SK-N-SH (cell line): ENCODE measurements at regions not wholly inside any gene's neighbourhood (a gene's known extent, or its start where the extent isn't known, plus 50 kb on each side); places are given as distances from the start of the nearest gene placed in this dataset.

Experiments
- CTCF ChIA-PET: fragments of 300-600, 350-600 bp; formaldehyde crosslinking; extraction: SDS; loops from one replicate; lab custom pipeline; 2021; lab: Yijun Ruan, JAX
- POLR2A ChIA-PET: fragments of 350-600 bp; sonication (Branson Sonifier 250); formaldehyde crosslinking; extraction: SDS; loops from one replicate; lab custom pipeline; 2020; ENCODE audit warnings: antibody characterized with exemption, inconsistent platforms; lab: Yijun Ruan, JAX
- DNase-seq: peaks from one replicate; pipeline ENCODE4 v3.0.0; 2012
- H2AFZ ChIP-seq: fragments of 200-600 bp; sonication (generic); 2 replicates; pipeline ENCODE4 v1.8.1; 2016; ENCODE audit warnings: antibody characterized with exemption, mild to moderate bottlenecking, low read depth
- H3F3A ChIP-seq: fragments of 200-600 bp; sonication (generic); replicated peaks from 2 replicates; pipeline ENCODE3; 2016; ENCODE audit warnings: antibody characterized with exemption, mild to moderate bottlenecking; ENCODE audit not compliant: insufficient read depth
- H3K27ac ChIP-seq, 2 experiments: fragments of 200-500 bp in 1 of 2; fragments of 200-600 bp in 1 of 2; sonication (Bioruptor generic) in 1 of 2; sonication (generic), shearing (Covaris generic) in 1 of 2; 2 replicates each; pipeline versions ENCODE4 v1.5.1 to v1.6.1; 2014 to 2016; ENCODE audit warnings: low read depth in 2 of 2, inconsistent platforms in 1 of 2, low read length in 1 of 2, mild to moderate bottlenecking in 1 of 2, mixed read lengths in 1 of 2
- H3K27me3 ChIP-seq: fragments of 200-600 bp; sonication (generic), shearing (Covaris generic); 2 replicates; pipeline ENCODE4 v1.6.1; 2016; ENCODE audit warnings: mixed run types; ENCODE audit not compliant: insufficient read depth
- H3K36me3 ChIP-seq, 2 experiments: fragments of 200-500 bp in 1 of 2; fragments of 200-600 bp in 1 of 2; sonication (Bioruptor generic) in 1 of 2; sonication (generic) in 1 of 2; replicated peaks in 1 of 2; 2 replicates each; pipeline versions ENCODE3 to v1.5.1; 2014 to 2016; ENCODE audit warnings: low read length in 1 of 2, mild to moderate bottlenecking in 1 of 2; ENCODE audit not compliant: insufficient read depth in 2 of 2, control insufficient read depth in 1 of 2
- H3K4me1 ChIP-seq, 2 experiments: fragments of 200-500 bp in 1 of 2; fragments of 200-600 bp in 1 of 2; sonication (Bioruptor generic) in 1 of 2; sonication (generic), shearing (Covaris generic) in 1 of 2; 2 replicates each; pipeline versions ENCODE4 v1.5.1 to v1.6.1; 2014 to 2016; ENCODE audit warnings: low read depth in 1 of 2, low read length in 1 of 2, mixed run types in 1 of 2; ENCODE audit not compliant: insufficient read depth in 2 of 2, control insufficient read depth in 1 of 2
- H3K4me2 ChIP-seq: fragments of 200-600 bp; sonication (generic), shearing (Covaris generic); 2 replicates; pipeline ENCODE4 v1.6.1; 2017; ENCODE audit warnings: mixed run types
- H3K4me3 ChIP-seq, 2 experiments: fragments of 200-500 bp in 1 of 2; fragments of 200-600 bp in 1 of 2; sonication (Bioruptor generic) in 1 of 2; sonication (generic), shearing (Covaris generic) in 1 of 2; 2 replicates each; pipeline versions ENCODE4 v1.5.1 to v1.8.1; 2014 to 2016; ENCODE audit warnings: low read depth in 2 of 2, inconsistent platforms in 1 of 2, low read length in 1 of 2, mild to moderate bottlenecking in 1 of 2, mixed read lengths in 1 of 2, moderate library complexity in 1 of 2
- H3K79me2 ChIP-seq: fragments of 200-600 bp; sonication (generic); 2 replicates; pipeline ENCODE4 v1.8.1; 2017; ENCODE audit warnings: mild to moderate bottlenecking; ENCODE audit not compliant: insufficient read depth
- H3K9ac ChIP-seq: fragments of 200-600 bp; sonication (generic); 2 replicates; pipeline ENCODE4 v1.6.1; 2017; ENCODE audit warnings: mixed run types
- H3K9me2 ChIP-seq: fragments of 200-600 bp; sonication (generic); 2 replicates; pipeline ENCODE4 v1.6.1; 2017; ENCODE audit warnings: mixed run types
- H3K9me3 ChIP-seq: fragments of 200-600 bp; sonication (generic); 2 replicates; pipeline ENCODE4 v1.6.1; 2017; ENCODE audit warnings: mixed run types, mild to moderate bottlenecking, moderate library complexity
- H4K20me1 ChIP-seq: fragments of 200-600 bp; sonication (generic); 2 replicates; pipeline ENCODE4 v1.6.1; 2017; ENCODE audit warnings: mild to moderate bottlenecking, mixed run types; ENCODE audit not compliant: insufficient read depth
- CTCF ChIP-seq: fragments of 200-600 bp; sonication (generic); IDR thresholded peaks from 2 replicates; pipeline ENCODE4 v1.6.1; 2017; ENCODE audit warnings: antibody characterized with exemption, mild to moderate bottlenecking, moderate library complexity
- ELF1 ChIP-seq: IDR thresholded peaks from 2 replicates; pipeline ENCODE4 v1.4.0; 2012
- FOSL2 ChIP-seq: IDR thresholded peaks from 2 replicates; pipeline ENCODE4 v1.4.0; 2012; ENCODE audit warnings: low read depth, mild to moderate bottlenecking, moderate library complexity, borderline replicate concordance
- FOXJ3 ChIP-seq: sonication (generic); formaldehyde crosslinking; IDR thresholded peaks from 2 replicates; pipeline ENCODE4 v1.5.1; 2020; ENCODE audit warnings: mild to moderate bottlenecking, missing genetic modification reagents
- GABPA ChIP-seq: IDR thresholded peaks from 2 replicates; pipeline ENCODE4 v1.4.0; 2012; ENCODE audit warnings: low read depth, mild to moderate bottlenecking
- GATA2 ChIP-seq: sonication (generic); formaldehyde crosslinking; IDR thresholded peaks from 2 replicates; pipeline ENCODE4 v1.5.0; 2020; ENCODE audit warnings: mild to moderate bottlenecking, missing genetic modification reagents
- IRF3 ChIP-seq: fragments of 150-350 bp; IDR thresholded peaks from 2 replicates; pipeline ENCODE4 v1.6.1; 2016; ENCODE audit warnings: mild to moderate bottlenecking, low read depth, low read length
- JUND ChIP-seq: IDR thresholded peaks from 2 replicates; pipeline ENCODE4 v1.4.0; 2012
- MAX ChIP-seq: IDR thresholded peaks from 2 replicates; pipeline ENCODE4 v1.4.0; 2012; ENCODE audit warnings: low read depth
- MXI1 ChIP-seq: IDR thresholded peaks from 2 replicates; pipeline ENCODE4 v1.6.1; 2012; ENCODE audit warnings: mild to moderate bottlenecking, low read depth, low read length, improper control_type of control experiment
- NFIC ChIP-seq: IDR thresholded peaks from 2 replicates; pipeline ENCODE4 v1.4.0; 2012; ENCODE audit warnings: borderline replicate concordance
- NRF1 ChIP-seq: IDR thresholded peaks from 2 replicates; pipeline ENCODE4 v1.6.1; 2012; ENCODE audit warnings: low read depth, mild to moderate bottlenecking, low read length
- POLR2AphosphoS5 ChIP-seq: IDR thresholded peaks from 2 replicates; pipeline ENCODE4 v1.6.1; 2012; ENCODE audit warnings: low read depth, low read length
- RFX5 ChIP-seq: IDR thresholded peaks from 2 replicates; pipeline ENCODE4 v1.6.1; 2012; ENCODE audit warnings: mild to moderate bottlenecking, improper control_type of control experiment, low read length
- RXRA ChIP-seq: IDR thresholded peaks from 2 replicates; pipeline ENCODE4 v1.4.0; 2012; ENCODE audit warnings: low read depth, mild to moderate bottlenecking, borderline replicate concordance
- SIN3A ChIP-seq: IDR thresholded peaks from 2 replicates; pipeline ENCODE4 v1.6.1; 2012; ENCODE audit warnings: low read depth, mild to moderate bottlenecking, low read length, moderate library complexity, borderline replicate concordance
- SMC3 ChIP-seq: IDR thresholded peaks from 2 replicates; pipeline ENCODE4 v1.6.1; 2012; ENCODE audit warnings: low read depth, low read length, improper control_type of control experiment
- TAF1 ChIP-seq: IDR thresholded peaks from 2 replicates; pipeline ENCODE4 v1.6.1; 2012; ENCODE audit warnings: low read depth, mild to moderate bottlenecking, low read length, moderate library complexity, borderline replicate concordance
- TEAD4 ChIP-seq: IDR thresholded peaks from 2 replicates; pipeline ENCODE4 v1.4.0; 2012; ENCODE audit warnings: mild to moderate bottlenecking, borderline replicate concordance; ENCODE audit not compliant: insufficient read depth
- USF1 ChIP-seq: IDR thresholded peaks from 2 replicates; pipeline ENCODE4 v1.4.0; 2012; ENCODE audit warnings: low read depth, borderline replicate concordance
- USF2 ChIP-seq: fragments of 150-350 bp; IDR thresholded peaks from 2 replicates; pipeline ENCODE4 v1.6.1; 2017; ENCODE audit warnings: antibody characterized with exemption, low read length, low read depth, borderline replicate concordance
- ZBTB33 ChIP-seq: IDR thresholded peaks from 2 replicates; pipeline ENCODE4 v1.4.0; 2012; ENCODE audit warnings: low read depth, borderline replicate concordance
- WGBS: methylation state at CpG from one replicate; pipeline ENCODE4 v1.1.6; 2017; ENCODE audit warnings: low lambda C conversion rate; 5-methylcytosine and 5-hydroxymethylcytosine counted together

- no peak for TF ChIP-seq ZBTB33
- TF ChIP-seq USF1 = no peak
- no peak for TF ChIP-seq NFIC
- TF ChIP-seq ELF1 = no peak
- no peak for TF ChIP-seq SMC3
- TF ChIP-seq IRF3 = no peak
- no peak for TF ChIP-seq RFX5
Measured at GRCh38 chr5:174222891-174223290, 177.4 kb downstream of the NSG2 start (continued).

GRCh38 chr5:174223355-174223754 is 177.8 kb downstream of the NSG2 start:
- no peaks in the 10 kb centered on the region for H3K9me3 ChIP-seq
- H2AFZ ChIP-seq = no peak overlapping the region
- no peaks in the 10 kb centered on the region for H3K27me3 ChIP-seq
- H3K4me1 ChIP-seq = peaks cover 0 to 45% of the 10 kb centered on the region in 2 experiments; a peak in 2 of 4 replicates
- H3K4me3 ChIP-seq = no peak overlapping the region; a peak in 1 of 4 replicates
- H4K20me1 ChIP-seq = no peaks in the 10 kb centered on the region
- ChIA-PET POLR2A (interaction anchor here (1.7 kb wide), 1 partner anchor 88 kb away, joined by 4 read pairs; no protein-coding TSS in a partner anchor), CTCF (interaction anchor here (0.7 to 3.5 kb wide), 7 partner anchors 12 to 190 kb away, joined by 3 to 20 read pairs (median 4); partner anchors contain the start of gene NSG2)
- no peaks in the 10 kb centered on the region for H3F3A ChIP-seq
- H3K36me3 ChIP-seq = no peaks in the 10 kb centered on the region
- 33% methylated on average over 11 of the region's 12 CpGs for WGBS
- H3K4me2 ChIP-seq = no peak overlapping the region
- H3K9me2 ChIP-seq = no peaks in the 10 kb centered on the region
- peak overlapping the region in 1 of 2 experiments; percentile 96; a peak in 2 of 4 replicates for H3K27ac ChIP-seq
- DNase-seq = peak; percentile 79
- no peaks in the 10 kb centered on the region for H3K79me2 ChIP-seq
- H3K9ac ChIP-seq = no peak overlapping the region
- no peak for TF ChIP-seq RXRA
- no peak for TF ChIP-seq USF1
- no peak for TF ChIP-seq GABPA
- TF ChIP-seq CTCF = no peak
- TF ChIP-seq GATA2 (CRISPR knock-in tag) = peak; percentile 85
- no peak for TF ChIP-seq SIN3A
- TF ChIP-seq MAX = no peak
- TF ChIP-seq TEAD4 = no peak
- TF ChIP-seq FOSL2 = no peak
- peak; percentile 29; the same call in 1 of the 2 replicates for TF ChIP-seq MXI1
- TF ChIP-seq SMC3 = peak; percentile 37; the same call in 1 of the 2 replicates
- TF ChIP-seq NRF1 = no peak
- no peak for TF ChIP-seq ZBTB33
- no peak for TF ChIP-seq TAF1
- TF ChIP-seq USF2 = no peak
- no peak; the same call in 1 of the 2 replicates for TF ChIP-seq FOXJ3 (CRISPR knock-in tag)
- TF ChIP-seq JUND = no peak
- TF ChIP-seq POLR2AphosphoS5 = no peak
